ENCODE measurements at regions not wholly inside any gene's neighbourhood (a gene's known extent, or its start where the extent isn't known, plus 50 kb on each side); places are given as distances from the start of the nearest gene placed in this dataset.

- no peak for TF ChIP-seq EZH2phosphoT487 (IDR thresholded peaks at IDR 0.05)
- no peak for TF ChIP-seq CTCF (IDR thresholded peaks at IDR 0.05)
- no peak for TF ChIP-seq EZH2 (IDR thresholded peaks at IDR 0.05)
Observed at GRCh38 chr3:152976239-152976638, 141.3 kb downstream of the P2RY1 start.
